Left lung (tissue), 4 donors: ENCODE measurements at regions not wholly inside any gene's neighbourhood (a gene's known extent, or its start where the extent isn't known, plus 50 kb on each side); places are given as distances from the start of the nearest gene placed in this dataset.

Experiments
- ATAC-seq: fragments of 200-7000 bp; cut with Tn5 transposase; one replicate; pipeline ENCODE4 v1.9.1; 2020; ENCODE audit warnings: moderate library complexity
- DNase-seq, 4 donors: peaks; one replicate each; pipeline ENCODE4 v3.0.0-alpha.2; 2013 to 2020
- H3K27ac ChIP-seq, 2 donors: fragments of 200-600 bp; sonication (generic) in 1 of 2; one replicate each; pipeline versions ENCODE4 v1.5.0 to v1.8.0; 2020 to 2021
- H3K27me3 ChIP-seq, 2 donors: fragments of 200-600 bp; sonication (generic) in 1 of 2; one replicate each; pipeline versions ENCODE4 v1.5.0 to v1.8.0; 2020 to 2021
- H3K36me3 ChIP-seq, 2 donors: fragments of 200-600 bp; sonication (generic) in 1 of 2; one replicate each; pipeline versions ENCODE4 v1.5.0 to v1.8.0; 2020 to 2021
- H3K4me1 ChIP-seq, 2 donors: fragments of 200-600 bp; one replicate each; pipeline ENCODE4 v1.8.0; 2021
- H3K4me3 ChIP-seq, 2 donors: fragments of 200-600 bp; sonication (generic) in 1 of 2; one replicate each; pipeline versions ENCODE4 v1.5.0 to v1.8.0; 2020 to 2021; ENCODE audit warnings: mild to moderate bottlenecking in 1 of 2
- H3K9me3 ChIP-seq, 2 donors: fragments of 200-600 bp; sonication (generic) in 1 of 2; one replicate each; pipeline versions ENCODE4 v1.5.0 to v1.8.0; 2020 to 2021
- CTCF ChIP-seq, 2 donors: fragments of 200-600 bp; sonication (generic) in 1 of 2; IDR thresholded peaks; one replicate each; pipeline versions ENCODE4 v1.5.0 to v1.8.0; 2021; ENCODE audit warnings: antibody characterized with exemption in 2 of 2
- intact Hi-C, 2 donors: fragments of 100-400 bp; cut with DNase I; formaldehyde crosslinking; loops; one replicate each; pipeline versions ENCODE4 v1.11.2 to v1.14.2; 2022
- donor health status: DM: no; HTN: yes; CAD: no.
- donor health status: DM: no; HTN: no; CAD: no.

- Histone ChIP-seq H3K9me3 (no peaks in the 10 kb centered on the region), H3K36me3 (no peaks in the 10 kb centered on the region), H3K4me3 (no peak overlapping the region), H3K27ac (no peak overlapping the region), H3K27me3 (no peaks in the 10 kb centered on the region), H3K4me1 (no peaks in the 10 kb centered on the region)
- DNase-seq (peak in 1 of 4 donors; percentile 4), ATAC-seq (no peak)
- intact Hi-C loops: no loop called here
- no peak for TF ChIP-seq CTCF (IDR thresholded peaks at IDR 0.05)
Measured at GRCh38 chr3:76479161-76479650, 560.7 kb upstream of the ROBO2 start.

GRCh38 chr3:76482510-76482909, 557.4 kb upstream of the ROBO2 start:
- H3K27me3 ChIP-seq: no peaks in the 10 kb centered on the region
- H3K36me3 ChIP-seq: no peaks in the 10 kb centered on the region
- no peak for TF ChIP-seq CTCF (IDR thresholded peaks at IDR 0.05)
- H3K27ac ChIP-seq: no peak overlapping the region
- H3K4me3 ChIP-seq: no peak overlapping the region
- DNase-seq: no peak
- intact Hi-C loops: no loop called here
- no peak for ATAC-seq
- peaks cover 0 to 1% of the 10 kb centered on the region in 2 donors for H3K9me3 ChIP-seq
- H3K4me1 ChIP-seq: no peaks in the 10 kb centered on the region

- no peak for TF ChIP-seq CTCF (IDR thresholded peaks at IDR 0.05)
- H3K9me3 ChIP-seq: peaks cover 0 to 11% of the 10 kb centered on the region in 2 donors
Measured at GRCh38 chr3:76487446-76487845, 552.5 kb upstream of the ROBO2 start.

GRCh38 chr3:76490064-76490463, 549.8 kb upstream of the ROBO2 start:
- TF ChIP-seq CTCF (IDR thresholded peaks at IDR 0.05): no peak
- H3K4me3 ChIP-seq: no peak overlapping the region
- H3K27me3 ChIP-seq: no peaks in the 10 kb centered on the region
- H3K36me3 ChIP-seq: no peaks in the 10 kb centered on the region
- no peak overlapping the region for H3K27ac ChIP-seq
- DNase-seq (no peak), ATAC-seq (no peak)
- peaks cover 0 to 11% of the 10 kb centered on the region in 2 donors for H3K9me3 ChIP-seq
- H3K4me1 ChIP-seq: no peaks in the 10 kb centered on the region
- intact Hi-C loops: no loop called here

More at GRCh38 chr3:76487446-76487845, 552.5 kb upstream of the ROBO2 start:
- H3K4me3 ChIP-seq: no peak overlapping the region
- H3K36me3 ChIP-seq: no peaks in the 10 kb centered on the region
- DNase-seq: no peak
- no peaks in the 10 kb centered on the region for H3K4me1 ChIP-seq
- H3K27me3 ChIP-seq: no peaks in the 10 kb centered on the region
- ATAC-seq: no peak
- intact Hi-C loops: no loop called here
- H3K27ac ChIP-seq: no peak overlapping the region

- Histone ChIP-seq H3K36me3 (no peaks in the 10 kb centered on the region), H3K27ac (no peak overlapping the region), H3K9me3 (peaks cover 0 to 4% of the 10 kb centered on the region in 2 donors), H3K4me1 (no peaks in the 10 kb centered on the region), H3K4me3 (no peak overlapping the region), H3K27me3 (no peaks in the 10 kb centered on the region)
- ATAC-seq: no peak
- DNase-seq: no peak
- intact Hi-C loops: no loop called here
- TF ChIP-seq CTCF (IDR thresholded peaks at IDR 0.05): no peak
Measured at GRCh38 chr3:76495216-76495615, 544.7 kb upstream of the ROBO2 start.
